ENCODE measurements at regions not wholly inside any gene's neighbourhood (a gene's known extent, or its start where the extent isn't known, plus 50 kb on each side); places are given as distances from the start of the nearest gene placed in this dataset.

GRCh38 chr5:133680830-133681565, 68.7 kb upstream of the FSTL4 start:
- H3K27ac ChIP-seq (ENCODE audit: low read depth, low read length): no peak overlapping the region

DNA sequence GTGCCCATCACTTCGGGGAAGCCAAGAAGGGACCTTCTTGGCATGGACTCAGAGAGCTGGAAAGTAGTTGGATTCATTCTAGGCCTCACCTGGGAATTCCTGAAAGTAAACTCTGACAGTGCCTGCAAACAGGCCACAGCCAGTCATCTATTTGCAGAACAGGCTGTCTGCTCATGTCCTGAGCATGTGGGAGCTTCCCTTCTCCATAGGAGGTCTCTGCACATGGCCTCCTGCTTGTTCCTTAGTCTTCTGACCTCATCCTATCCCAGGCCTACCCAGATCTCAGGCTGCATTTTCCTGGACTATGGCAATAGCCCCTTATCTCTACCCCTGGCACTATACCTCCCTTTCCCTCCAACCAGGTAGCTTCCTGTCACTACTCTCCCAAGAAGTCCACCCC, 67.2 kb upstream of the FSTL4 start:
- no peaks in the 10 kb centered on the region for H3K4me1 ChIP-seq (ENCODE audit: control insufficient read depth, insufficient read depth, low read length, unreplicated experiment)
- no peaks in the 10 kb centered on the region for H3K79me2 ChIP-seq (ENCODE audit: control insufficient read depth, insufficient read depth, low read length, unreplicated experiment)
- H3K36me3 ChIP-seq (ENCODE audit: insufficient read depth, low read length): no peaks in the 10 kb centered on the region
- H3K4me3 ChIP-seq (ENCODE audit: low read depth, low read length): no peak overlapping the region
- H2AFZ ChIP-seq (ENCODE audit: low read length, unreplicated experiment): no peak overlapping the region
- no peak overlapping the region for H3K27ac ChIP-seq (ENCODE audit: low read depth, low read length)
- peaks cover 44% of the 10 kb centered on the region for H3K27me3 ChIP-seq (ENCODE audit: insufficient read depth, low read length)

More at GRCh38 chr5:133680830-133681565, 68.7 kb upstream of the FSTL4 start:
- no peaks in the 10 kb centered on the region for H3K36me3 ChIP-seq (ENCODE audit: insufficient read depth, low read length)
- H3K4me1 ChIP-seq (ENCODE audit: control insufficient read depth, insufficient read depth, low read length, unreplicated experiment): no peaks in the 10 kb centered on the region
- H3K4me3 ChIP-seq (ENCODE audit: low read depth, low read length): no peak overlapping the region
- H2AFZ ChIP-seq (ENCODE audit: low read length, unreplicated experiment): no peak overlapping the region
- H3K79me2 ChIP-seq (ENCODE audit: control insufficient read depth, insufficient read depth, low read length, unreplicated experiment): no peaks in the 10 kb centered on the region
- H3K27me3 ChIP-seq (ENCODE audit: insufficient read depth, low read length): peaks cover 54% of the 10 kb centered on the region

DNA sequence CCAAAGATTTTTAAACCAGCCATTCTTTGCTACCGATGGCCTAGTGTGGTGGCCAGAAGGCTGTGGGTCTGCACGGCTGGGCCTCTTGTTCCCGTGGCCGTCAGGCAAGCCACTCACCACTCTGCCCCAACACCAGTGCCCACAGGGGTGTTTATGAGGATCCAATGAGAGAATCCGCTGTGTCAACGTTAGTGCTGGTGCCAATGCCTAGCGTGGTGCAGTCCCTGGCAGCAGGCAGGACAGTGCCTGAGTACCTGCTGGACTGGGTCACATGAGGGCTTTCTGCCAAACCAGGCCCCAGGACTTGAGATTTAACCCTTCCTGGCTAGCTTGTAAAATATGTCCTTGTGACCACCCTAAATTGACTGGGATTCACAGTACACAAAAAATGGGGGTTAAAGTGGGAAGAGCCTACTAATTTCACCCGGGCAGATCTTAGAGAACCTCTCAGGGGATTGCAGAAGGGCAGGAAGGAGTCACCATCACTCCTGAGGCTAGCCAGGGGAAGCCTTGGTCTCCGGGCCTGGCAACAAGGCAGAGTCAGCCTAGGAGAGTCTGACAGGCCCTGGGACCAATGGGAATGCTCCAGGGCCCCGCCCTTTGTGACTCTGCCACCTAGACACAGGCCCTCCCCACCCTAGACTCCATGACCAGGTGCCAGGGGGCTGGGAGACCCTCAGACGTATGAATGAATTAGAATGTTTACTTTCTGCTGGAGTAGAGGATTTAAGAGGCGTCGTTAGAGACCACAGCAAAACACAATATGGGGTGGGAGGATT, 63.2 kb upstream of the FSTL4 start:
- no peaks in the 10 kb centered on the region for H3K4me1 ChIP-seq (ENCODE audit: control insufficient read depth, insufficient read depth, low read length, unreplicated experiment)
- no peak overlapping the region for H2AFZ ChIP-seq (ENCODE audit: low read length, unreplicated experiment)
- no peaks in the 10 kb centered on the region for H3K79me2 ChIP-seq (ENCODE audit: control insufficient read depth, insufficient read depth, low read length, unreplicated experiment)
- no peak overlapping the region for H3K4me3 ChIP-seq (ENCODE audit: low read depth, low read length)
- H3K27ac ChIP-seq (ENCODE audit: low read depth, low read length): no peak overlapping the region
- H3K36me3 ChIP-seq (ENCODE audit: insufficient read depth, low read length): no peaks in the 10 kb centered on the region
- peaks cover 36% of the 10 kb centered on the region for H3K27me3 ChIP-seq (ENCODE audit: insufficient read depth, low read length)

DNA sequence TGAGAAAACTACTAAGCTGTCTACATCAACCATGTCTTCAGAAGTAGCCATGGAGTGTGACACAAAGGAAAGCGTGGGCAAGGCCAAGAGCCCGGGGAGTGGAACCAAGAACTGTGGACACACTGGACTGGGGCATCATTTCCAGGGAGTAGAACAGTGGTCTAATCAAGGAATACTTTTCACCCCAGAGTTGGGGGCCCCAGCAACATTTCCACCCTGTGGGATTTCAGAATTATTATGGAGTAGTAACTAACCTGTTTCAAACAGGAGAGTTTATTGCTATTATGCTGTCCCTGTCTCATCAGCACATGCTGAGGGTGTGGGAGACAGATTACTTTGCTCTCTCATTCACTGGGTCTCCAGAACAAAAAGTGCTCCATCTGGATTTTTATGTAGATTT, 58.0 kb upstream of the FSTL4 start:
- no peak overlapping the region for H3K4me3 ChIP-seq (ENCODE audit: low read depth, low read length)
- H3K27me3 ChIP-seq (ENCODE audit: insufficient read depth, low read length): peaks cover 28% of the 10 kb centered on the region
- no peak overlapping the region for H2AFZ ChIP-seq (ENCODE audit: low read length, unreplicated experiment)
- no peaks in the 10 kb centered on the region for H3K36me3 ChIP-seq (ENCODE audit: insufficient read depth, low read length)
- H3K79me2 ChIP-seq (ENCODE audit: control insufficient read depth, insufficient read depth, low read length, unreplicated experiment): no peaks in the 10 kb centered on the region
- H3K4me1 ChIP-seq (ENCODE audit: control insufficient read depth, insufficient read depth, low read length, unreplicated experiment): no peaks in the 10 kb centered on the region
- H3K27ac ChIP-seq (ENCODE audit: low read depth, low read length): no peak overlapping the region

GRCh38 chr5:133669472-133669871, 57.1 kb upstream of the FSTL4 start:
- no peak overlapping the region for H3K27ac ChIP-seq (ENCODE audit: low read depth, low read length)
- H3K27me3 ChIP-seq (ENCODE audit: insufficient read depth, low read length): peaks cover 25% of the 10 kb centered on the region
- no peaks in the 10 kb centered on the region for H3K4me1 ChIP-seq (ENCODE audit: control insufficient read depth, insufficient read depth, low read length, unreplicated experiment)
- H2AFZ ChIP-seq (ENCODE audit: low read length, unreplicated experiment): no peak overlapping the region
- H3K79me2 ChIP-seq (ENCODE audit: control insufficient read depth, insufficient read depth, low read length, unreplicated experiment): no peaks in the 10 kb centered on the region
- H3K4me3 ChIP-seq (ENCODE audit: low read depth, low read length): no peak overlapping the region
- no peaks in the 10 kb centered on the region for H3K36me3 ChIP-seq (ENCODE audit: insufficient read depth, low read length)

DNA sequence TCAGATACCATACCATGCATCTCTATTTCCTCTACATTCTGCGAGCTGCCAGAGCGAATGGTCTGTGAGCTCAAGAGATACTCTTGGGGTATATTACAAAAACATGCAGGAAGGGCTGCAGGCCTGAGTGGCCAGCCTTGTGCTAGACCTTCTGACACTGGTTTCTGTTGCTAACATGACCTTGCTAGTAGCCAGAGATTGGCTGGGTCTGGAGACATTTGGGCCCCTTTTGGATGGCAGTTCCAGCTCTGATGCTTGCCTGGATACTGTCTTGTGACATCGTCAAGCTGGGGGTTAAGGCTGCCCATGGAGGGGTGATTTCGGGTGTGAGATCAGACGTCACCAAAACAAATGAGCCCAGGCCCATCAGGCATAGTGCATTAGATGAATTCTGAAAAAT, 56.1 kb upstream of the FSTL4 start:
- Histone ChIP-seq H3K79me2 (ENCODE audit: control insufficient read depth, insufficient read depth, low read length, unreplicated experiment) (no peaks in the 10 kb centered on the region), H3K4me3 (ENCODE audit: low read depth, low read length) (no peak overlapping the region), H3K36me3 (ENCODE audit: insufficient read depth, low read length) (no peaks in the 10 kb centered on the region), H3K27ac (ENCODE audit: low read depth, low read length) (no peak overlapping the region), H2AFZ (ENCODE audit: low read length, unreplicated experiment) (no peak overlapping the region), H3K4me1 (ENCODE audit: control insufficient read depth, insufficient read depth, low read length, unreplicated experiment) (no peaks in the 10 kb centered on the region), H3K27me3 (ENCODE audit: insufficient read depth, low read length) (peaks cover 17% of the 10 kb centered on the region)

DNA sequence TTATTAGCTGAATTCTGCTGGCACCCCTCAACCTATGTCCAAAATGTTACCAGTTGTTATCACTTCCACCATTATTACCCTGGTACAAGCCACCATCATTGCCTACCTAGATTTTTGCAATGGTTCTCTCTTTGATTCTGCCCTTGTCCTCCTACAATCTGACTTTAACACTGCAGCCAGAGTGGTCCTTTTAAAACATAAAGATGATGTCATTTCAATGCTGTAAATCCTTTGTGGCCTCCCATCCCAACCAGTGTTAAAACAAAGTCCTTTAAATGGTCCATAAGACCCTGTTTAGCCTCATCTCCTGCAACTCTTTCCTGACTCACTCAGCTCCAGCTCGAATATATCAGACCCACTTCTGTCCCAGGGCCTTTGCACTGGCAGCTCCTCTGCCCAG, 54.9 kb upstream of the FSTL4 start:
- Histone ChIP-seq H2AFZ (ENCODE audit: low read length, unreplicated experiment) (no peak overlapping the region), H3K36me3 (ENCODE audit: insufficient read depth, low read length) (no peaks in the 10 kb centered on the region), H3K27me3 (ENCODE audit: insufficient read depth, low read length) (peaks cover 8% of the 10 kb centered on the region; the same call in 1 of the 2 replicates), H3K27ac (ENCODE audit: low read depth, low read length) (no peak overlapping the region), H3K4me1 (ENCODE audit: control insufficient read depth, insufficient read depth, low read length, unreplicated experiment) (no peaks in the 10 kb centered on the region), H3K79me2 (ENCODE audit: control insufficient read depth, insufficient read depth, low read length, unreplicated experiment) (no peaks in the 10 kb centered on the region), H3K4me3 (ENCODE audit: low read depth, low read length) (no peak overlapping the region)

GRCh38 chr5:133665571-133665970, 53.2 kb upstream of the FSTL4 start:
- Histone ChIP-seq H3K4me1 (ENCODE audit: control insufficient read depth, insufficient read depth, low read length, unreplicated experiment) (no peaks in the 10 kb centered on the region), H3K27me3 (ENCODE audit: insufficient read depth, low read length) (peaks cover 3% of the 10 kb centered on the region; the same call in 1 of the 2 replicates), H3K27ac (ENCODE audit: low read depth, low read length) (no peak overlapping the region), H3K79me2 (ENCODE audit: control insufficient read depth, insufficient read depth, low read length, unreplicated experiment) (no peaks in the 10 kb centered on the region), H3K36me3 (ENCODE audit: insufficient read depth, low read length) (no peaks in the 10 kb centered on the region), H3K4me3 (ENCODE audit: low read depth, low read length) (no peak overlapping the region), H2AFZ (ENCODE audit: low read length, unreplicated experiment) (no peak overlapping the region)

GRCh38 chr5:133664422-133664821, 52.1 kb upstream of the FSTL4 start:
- H3K4me3 ChIP-seq (ENCODE audit: low read depth, low read length): no peak overlapping the region
- no peak overlapping the region for H3K27ac ChIP-seq (ENCODE audit: low read depth, low read length)
- no peak overlapping the region for H2AFZ ChIP-seq (ENCODE audit: low read length, unreplicated experiment)
- H3K79me2 ChIP-seq (ENCODE audit: control insufficient read depth, insufficient read depth, low read length, unreplicated experiment): no peaks in the 10 kb centered on the region
- no peaks in the 10 kb centered on the region for H3K4me1 ChIP-seq (ENCODE audit: control insufficient read depth, insufficient read depth, low read length, unreplicated experiment)
- H3K27me3 ChIP-seq (ENCODE audit: insufficient read depth, low read length): peaks cover 3% of the 10 kb centered on the region; the same call in 1 of the 2 replicates
- no peaks in the 10 kb centered on the region for H3K36me3 ChIP-seq (ENCODE audit: insufficient read depth, low read length)

DNA sequence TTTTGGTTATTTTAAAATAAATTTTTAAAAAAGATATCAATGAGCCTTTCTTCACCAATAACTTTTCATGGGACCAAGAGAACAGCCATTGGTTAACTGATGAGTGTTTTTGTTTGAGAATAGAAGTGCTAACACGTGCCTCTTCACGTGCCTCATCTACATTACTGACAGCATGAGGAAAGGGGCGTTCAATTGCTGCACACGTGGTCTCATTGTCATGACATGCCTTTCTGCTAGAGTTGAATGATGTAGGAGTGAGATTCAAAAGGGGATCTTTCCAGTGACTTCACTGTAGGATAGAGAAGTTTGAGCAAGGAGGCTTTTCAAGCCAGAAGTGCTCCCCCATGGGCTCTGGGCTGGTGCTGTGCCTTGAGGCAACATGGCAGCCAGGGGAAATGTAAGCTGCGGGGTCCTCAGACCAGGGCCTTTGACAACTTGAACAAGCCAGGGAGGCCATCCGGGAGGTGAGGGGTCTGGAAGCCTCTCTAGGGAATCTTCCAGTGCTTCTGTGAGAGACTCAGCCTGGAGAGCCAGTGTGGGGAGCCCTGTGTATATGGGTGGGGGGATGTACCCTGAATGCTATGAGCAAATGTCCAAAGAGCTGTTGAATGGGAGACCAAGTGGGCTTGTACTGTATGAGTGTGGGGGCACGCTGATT, 51.2 kb upstream of the FSTL4 start:
- no peaks in the 10 kb centered on the region for H3K4me1 ChIP-seq (ENCODE audit: control insufficient read depth, insufficient read depth, low read length, unreplicated experiment)
- 0 out of 2 replicates have a peak, but pooled peaks cover under 1% of the 10 kb centered on the region for H3K27me3 ChIP-seq (ENCODE audit: insufficient read depth, low read length)
- H2AFZ ChIP-seq (ENCODE audit: low read length, unreplicated experiment): no peak overlapping the region
- no peaks in the 10 kb centered on the region for H3K36me3 ChIP-seq (ENCODE audit: insufficient read depth, low read length)
- no peak overlapping the region for H3K4me3 ChIP-seq (ENCODE audit: low read depth, low read length)
- H3K27ac ChIP-seq (ENCODE audit: low read depth, low read length): no peak overlapping the region
- H3K79me2 ChIP-seq (ENCODE audit: control insufficient read depth, insufficient read depth, low read length, unreplicated experiment): no peaks in the 10 kb centered on the region

All from ACC112 (cell line).